PC-9 (cell line): ENCODE measurements at regions not wholly inside any gene's neighbourhood (a gene's known extent, or its start where the extent isn't known, plus 50 kb on each side); places are given as distances from the start of the nearest gene placed in this dataset.

Source experiments
- CTCF ChIP-seq: fragments of 200-600 bp; sonication (generic); conservative IDR thresholded peaks from 2 replicates; pipeline ENCODE4 v1.6.1; 2017; ENCODE audit warnings: mixed run types, antibody characterized with exemption, mild to moderate bottlenecking, moderate library complexity
- EZH2 ChIP-seq: fragments of 200-600 bp; sonication (generic); IDR thresholded peaks from 2 replicates; pipeline ENCODE4 v1.8.0; 2017; ENCODE audit warnings: antibody characterized with exemption, low read depth

GRCh38 chr14:99055816-99056215, 216.2 kb downstream of the BCL11B start:
- no peak for TF ChIP-seq CTCF
- no peak for TF ChIP-seq EZH2
